MM.1S (cell line): ENCODE measurements at regions not wholly inside any gene's neighbourhood (a gene's known extent, or its start where the extent isn't known, plus 50 kb on each side); places are given as distances from the start of the nearest gene placed in this dataset.

ENCODE experiments used
- DNase-seq: peaks from one replicate; pipeline ENCODE4 v3.0.0-alpha.2; 2015
- H2AFZ ChIP-seq: fragments of 300-600 bp; sonication (generic); 2 replicates; pipeline ENCODE4 v1.6.0; 2016; ENCODE audit warnings: antibody characterized with exemption, low read length
- H3F3A ChIP-seq: fragments of 300-600 bp; sonication (generic); 2 replicates; pipeline ENCODE4 v1.6.1; 2016; ENCODE audit warnings: mild to moderate bottlenecking, antibody characterized with exemption, low read length, moderate library complexity, mixed read lengths; ENCODE audit not compliant: insufficient read depth
- H3K27ac ChIP-seq: fragments of 300-600 bp; sonication (generic); 2 replicates; pipeline ENCODE4 v1.5.1; 2016; ENCODE audit warnings: mild to moderate bottlenecking, low read length
- H3K27me3 ChIP-seq: fragments of 300-600 bp; sonication (generic); replicated peaks from 2 replicates; pipeline ENCODE4 v1.6.0; 2016; ENCODE audit warnings: low read length; ENCODE audit not compliant: insufficient read depth
- H3K36me3 ChIP-seq: fragments of 300-600 bp; sonication (generic); replicated peaks from 2 replicates; pipeline ENCODE4 v1.6.1; 2016; ENCODE audit warnings: mild to moderate bottlenecking, low read length, mixed read lengths; ENCODE audit not compliant: insufficient read depth
- H3K4me1 ChIP-seq: fragments of 300-600 bp; sonication (generic); 2 replicates; pipeline ENCODE4 v1.6.1; 2016; ENCODE audit warnings: low read length, mixed read lengths
- H3K4me2 ChIP-seq: fragments of 300-600 bp; sonication (generic); 2 replicates; pipeline ENCODE4 v1.6.0; 2016; ENCODE audit warnings: low read depth, low read length
- H3K4me3 ChIP-seq: fragments of 300-600 bp; sonication (generic); 2 replicates; pipeline ENCODE4 v1.5.1; 2016; ENCODE audit warnings: low read length, mixed read lengths
- H3K79me2 ChIP-seq: fragments of 300-600 bp; sonication (generic); 2 replicates; pipeline ENCODE4 v1.6.1; 2016; ENCODE audit warnings: mixed run types, low read length, mixed read lengths
- H3K9ac ChIP-seq: fragments of 300-600 bp; sonication (generic); 2 replicates; pipeline ENCODE4 v1.6.1; 2016; ENCODE audit warnings: low read length, mixed read lengths
- H3K9me2 ChIP-seq: fragments of 300-600 bp; sonication (generic); replicated peaks from 2 replicates; pipeline ENCODE4 v1.6.1; 2016; ENCODE audit warnings: mild to moderate bottlenecking, low read length, mixed read lengths; ENCODE audit not compliant: insufficient read depth
- H3K9me3 ChIP-seq: fragments of 300-600 bp; sonication (generic); replicated peaks from 2 replicates; pipeline ENCODE4 v1.6.1; 2016; ENCODE audit warnings: mild to moderate bottlenecking, low read length, mixed read lengths; ENCODE audit not compliant: insufficient read depth
- H4K20me1 ChIP-seq: fragments of 300-600 bp; sonication (generic); 2 replicates; pipeline ENCODE4 v1.6.1; 2016; ENCODE audit warnings: mild to moderate bottlenecking, low read length, moderate library complexity, mixed read lengths; ENCODE audit not compliant: insufficient read depth
- EZH2 ChIP-seq: fragments of 300-600 bp; sonication (generic); optimal IDR thresholded peaks from 2 replicates; pipeline ENCODE3; 2017; ENCODE audit warnings: low read depth, mild to moderate bottlenecking, antibody characterized with exemption, low read length, mixed read lengths
- EZH2phosphoT487 ChIP-seq: fragments of 300-600 bp; sonication (generic); IDR thresholded peaks from 2 replicates; pipeline ENCODE4 v1.6.1; 2018; ENCODE audit warnings: antibody characterized with exemption, low read length
- TF ChIP-seq, protein P1 (sequence below): fragments of 300-600 bp; sonication (generic); IDR thresholded peaks from 2 replicates; pipeline ENCODE4 v1.5.1; 2016; ENCODE audit warnings: antibody characterized with exemption, low read length, mixed read lengths

DNA sequence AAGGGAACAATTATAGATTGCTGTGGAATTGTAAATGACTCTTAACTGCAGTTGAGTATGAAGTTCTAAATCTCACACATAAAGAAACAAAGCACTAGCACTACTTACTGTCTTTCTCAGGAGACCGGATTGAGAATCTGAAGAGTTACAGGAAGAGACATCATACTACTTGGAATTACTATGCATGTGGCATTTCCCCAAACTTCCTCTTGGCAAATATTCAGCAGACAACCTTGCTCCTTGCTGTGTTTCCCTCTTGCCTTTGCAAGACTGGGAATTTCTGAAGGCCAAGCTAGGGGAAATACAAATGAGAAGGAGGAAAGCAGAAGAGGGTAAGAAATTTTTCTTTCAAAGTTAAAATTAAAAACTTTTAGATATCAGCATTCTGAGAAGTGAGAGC lies 173.6 kb upstream of the KCTD3 start:
- Histone ChIP-seq H3K9me3 (no peaks in the 10 kb centered on the region), H3K4me1 (no peaks in the 10 kb centered on the region), H3K9me2 (no peaks in the 10 kb centered on the region), H3K27me3 (no peaks in the 10 kb centered on the region), H3K27ac (no peak overlapping the region), H3K4me3 (no peak overlapping the region), H3K36me3 (no peaks in the 10 kb centered on the region), H3K4me2 (no peak overlapping the region), H3K9ac (no peak overlapping the region), H3K79me2 (no peaks in the 10 kb centered on the region), H3F3A (no peaks in the 10 kb centered on the region), H2AFZ (no peak overlapping the region), H4K20me1 (no peaks in the 10 kb centered on the region)
- TF ChIP-seq EZH2 (no peak), EZH2phosphoT487 (no peak)
- TF ChIP-seq, protein P1, sequence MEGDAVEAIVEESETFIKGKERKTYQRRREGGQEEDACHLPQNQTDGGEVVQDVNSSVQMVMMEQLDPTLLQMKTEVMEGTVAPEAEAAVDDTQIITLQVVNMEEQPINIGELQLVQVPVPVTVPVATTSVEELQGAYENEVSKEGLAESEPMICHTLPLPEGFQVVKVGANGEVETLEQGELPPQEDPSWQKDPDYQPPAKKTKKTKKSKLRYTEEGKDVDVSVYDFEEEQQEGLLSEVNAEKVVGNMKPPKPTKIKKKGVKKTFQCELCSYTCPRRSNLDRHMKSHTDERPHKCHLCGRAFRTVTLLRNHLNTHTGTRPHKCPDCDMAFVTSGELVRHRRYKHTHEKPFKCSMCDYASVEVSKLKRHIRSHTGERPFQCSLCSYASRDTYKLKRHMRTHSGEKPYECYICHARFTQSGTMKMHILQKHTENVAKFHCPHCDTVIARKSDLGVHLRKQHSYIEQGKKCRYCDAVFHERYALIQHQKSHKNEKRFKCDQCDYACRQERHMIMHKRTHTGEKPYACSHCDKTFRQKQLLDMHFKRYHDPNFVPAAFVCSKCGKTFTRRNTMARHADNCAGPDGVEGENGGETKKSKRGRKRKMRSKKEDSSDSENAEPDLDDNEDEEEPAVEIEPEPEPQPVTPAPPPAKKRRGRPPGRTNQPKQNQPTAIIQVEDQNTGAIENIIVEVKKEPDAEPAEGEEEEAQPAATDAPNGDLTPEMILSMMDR = no peak
- DNase-seq = no peak

DNA sequence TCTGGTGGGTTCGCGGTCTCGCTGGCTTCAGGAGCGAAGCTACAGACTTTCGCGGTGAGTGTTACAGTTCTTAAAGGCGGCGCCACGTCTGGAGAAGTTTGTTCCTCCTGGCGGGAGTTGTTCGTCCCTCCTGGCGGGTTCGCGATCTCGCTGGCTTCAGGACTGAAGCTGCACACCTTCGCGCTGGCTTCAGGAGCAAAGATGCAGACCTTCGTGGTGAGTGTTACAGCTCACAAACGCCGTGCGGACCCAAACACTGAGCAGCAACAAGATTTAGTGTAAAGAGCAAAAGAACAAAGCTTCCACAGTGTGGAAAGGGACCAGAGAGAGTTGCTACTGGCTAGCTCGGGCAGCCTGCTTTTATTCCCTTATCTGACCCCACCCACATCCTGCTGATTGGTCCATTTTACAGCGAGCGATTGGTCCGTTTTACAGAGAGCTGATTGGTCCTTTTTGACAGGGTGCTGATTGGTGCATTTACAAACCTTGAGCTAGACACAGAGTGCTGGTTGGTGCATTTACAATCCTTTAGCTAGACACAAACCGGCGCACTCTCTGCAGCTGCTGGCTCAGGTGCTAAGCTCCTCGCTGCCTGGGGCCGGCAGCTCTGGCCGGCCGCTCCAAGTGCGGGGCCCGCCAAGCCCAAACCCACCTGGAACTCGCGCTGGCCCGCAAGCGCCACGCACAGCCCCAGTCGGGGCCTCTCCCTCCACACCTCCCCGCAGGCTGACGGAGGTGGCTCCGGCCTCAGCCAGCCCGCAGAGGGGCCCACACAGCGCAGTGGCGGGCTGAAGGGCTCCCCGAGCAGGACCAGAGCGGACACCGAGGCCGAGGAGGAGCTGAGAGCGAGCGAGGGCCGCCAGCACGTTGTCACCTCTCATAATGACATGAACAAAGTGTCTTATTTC lies 172.8 kb upstream of the KCTD3 start:
- Histone ChIP-seq H4K20me1 (no peaks in the 10 kb centered on the region), H2AFZ (no peak overlapping the region), H3K4me1 (no peaks in the 10 kb centered on the region), H3K9ac (no peak overlapping the region), H3K9me2 (no peaks in the 10 kb centered on the region), H3K27ac (no peak overlapping the region), H3K4me3 (no peak overlapping the region), H3F3A (no peaks in the 10 kb centered on the region), H3K79me2 (no peaks in the 10 kb centered on the region), H3K27me3 (no peaks in the 10 kb centered on the region), H3K9me3 (no peaks in the 10 kb centered on the region), H3K36me3 (no peaks in the 10 kb centered on the region), H3K4me2 (no peak overlapping the region)
- no peak for DNase-seq
- TF ChIP-seq, protein P1 = no peak
- no peak for TF ChIP-seq EZH2phosphoT487
- no peak for TF ChIP-seq EZH2

DNA sequence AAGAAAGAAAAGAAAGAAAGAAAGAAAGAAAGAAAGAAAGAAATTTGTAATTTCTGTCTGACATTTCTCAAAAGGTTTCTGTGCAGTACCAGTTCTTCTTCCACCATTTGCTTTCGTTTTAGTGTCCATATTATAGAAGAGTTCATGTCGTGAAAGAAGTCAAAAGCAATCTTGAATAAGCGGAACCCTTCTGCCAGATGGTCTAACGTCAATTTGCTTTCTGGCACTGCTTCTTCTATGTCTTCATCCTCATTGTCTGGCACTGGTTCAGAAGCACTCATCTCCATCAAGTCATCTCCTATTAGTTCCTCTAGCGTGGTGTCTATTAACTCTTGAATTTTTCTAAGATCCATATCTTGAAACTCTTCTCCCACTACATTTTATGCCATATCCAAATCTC lies 170.0 kb upstream of the KCTD3 start:
- H2AFZ ChIP-seq = no peak overlapping the region
- H3K9ac ChIP-seq = no peak overlapping the region
- H3K4me1 ChIP-seq = no peaks in the 10 kb centered on the region
- H3K4me2 ChIP-seq = no peak overlapping the region
- H3K79me2 ChIP-seq = no peaks in the 10 kb centered on the region
- no peak for DNase-seq
- no peak overlapping the region for H3K27ac ChIP-seq
- no peaks in the 10 kb centered on the region for H3K27me3 ChIP-seq
- H3F3A ChIP-seq = no peaks in the 10 kb centered on the region
- no peak overlapping the region for H3K4me3 ChIP-seq
- H3K36me3 ChIP-seq = no peaks in the 10 kb centered on the region
- H3K9me2 ChIP-seq = no peaks in the 10 kb centered on the region
- TF ChIP-seq, protein P1 = no peak
- TF ChIP-seq EZH2 (no peak), EZH2phosphoT487 (no peak)
- H4K20me1 ChIP-seq = no peaks in the 10 kb centered on the region
- H3K9me3 ChIP-seq = no peaks in the 10 kb centered on the region
